ENCODE measurements at regions not wholly inside any gene's neighbourhood (a gene's known extent, or its start where the extent isn't known, plus 50 kb on each side); places are given as distances from the start of the nearest gene placed in this dataset.

- H3K27me3 ChIP-seq, result no peaks in the 10 kb centered on the region
- H3K36me3 ChIP-seq, result no peaks in the 10 kb centered on the region
- DNase-seq (ENCODE audit: low spot score), result no peak
- no peaks in the 10 kb centered on the region for H3K4me1 ChIP-seq
- no peak overlapping the region for H3K27ac ChIP-seq
- no peak for TF ChIP-seq CTCF (IDR thresholded peaks at IDR 0.05)
- H3K4me3 ChIP-seq, result no peak overlapping the region
- H3K9me3 ChIP-seq, result no peaks in the 10 kb centered on the region
Observed at GRCh38 chr16:52265446-52265861, 281.5 kb downstream of the TOX3 start.

GRCh38 chr16:52257534-52257933 lies 289.4 kb downstream of the TOX3 start:
- H3K27ac ChIP-seq, result no peak overlapping the region
- no peaks in the 10 kb centered on the region for H3K36me3 ChIP-seq
- H3K4me1 ChIP-seq, result no peaks in the 10 kb centered on the region
- no peaks in the 10 kb centered on the region for H3K27me3 ChIP-seq
- no peak overlapping the region for H3K4me3 ChIP-seq
- no peaks in the 10 kb centered on the region for H3K9me3 ChIP-seq
- no peak for DNase-seq (ENCODE audit: low spot score)
- no peak for TF ChIP-seq CTCF (IDR thresholded peaks at IDR 0.05)

- Histone ChIP-seq H3K36me3 (no peaks in the 10 kb centered on the region), H3K4me1 (no peaks in the 10 kb centered on the region), H3K27ac (no peak overlapping the region), H3K4me3 (no peak overlapping the region), H3K9me3 (no peaks in the 10 kb centered on the region), H3K27me3 (no peaks in the 10 kb centered on the region)
- DNase-seq (ENCODE audit: low spot score), result no peak
- TF ChIP-seq CTCF (IDR thresholded peaks at IDR 0.05), result no peak
Observed at GRCh38 chr16:52256310-52257078, 290.4 kb downstream of the TOX3 start.

GRCh38 chr16:52254746-52255145 lies 292.2 kb downstream of the TOX3 start:
- no peaks in the 10 kb centered on the region for H3K27me3 ChIP-seq

GRCh38 chr16:52252680-52253079 lies 294.3 kb downstream of the TOX3 start:
- no peaks in the 10 kb centered on the region for H3K27me3 ChIP-seq
- no peaks in the 10 kb centered on the region for H3K4me1 ChIP-seq
- TF ChIP-seq CTCF (IDR thresholded peaks at IDR 0.05), result no peak
- no peak overlapping the region for H3K4me3 ChIP-seq
- DNase-seq (ENCODE audit: low spot score), result no peak
- H3K9me3 ChIP-seq, result peaks cover 0 to 9% of the 10 kb centered on the region in 2 donors
- H3K36me3 ChIP-seq, result no peaks in the 10 kb centered on the region
- no peak overlapping the region for H3K27ac ChIP-seq

More at GRCh38 chr16:52254746-52255145, 292.2 kb downstream of the TOX3 start:
- H3K4me3 ChIP-seq, result no peak overlapping the region
- H3K36me3 ChIP-seq, result no peaks in the 10 kb centered on the region
- no peak for DNase-seq (ENCODE audit: low spot score)
- no peaks in the 10 kb centered on the region for H3K9me3 ChIP-seq
- H3K4me1 ChIP-seq, result no peaks in the 10 kb centered on the region
- no peak overlapping the region for H3K27ac ChIP-seq
- no peak for TF ChIP-seq CTCF (IDR thresholded peaks at IDR 0.05)

- peaks cover 0 to 21% of the 10 kb centered on the region in 2 donors for H3K9me3 ChIP-seq
- H3K27me3 ChIP-seq, result no peaks in the 10 kb centered on the region
- H3K4me1 ChIP-seq, result no peaks in the 10 kb centered on the region
- H3K4me3 ChIP-seq, result no peak overlapping the region
- H3K36me3 ChIP-seq, result no peaks in the 10 kb centered on the region
- no peak overlapping the region for H3K27ac ChIP-seq
- TF ChIP-seq CTCF (IDR thresholded peaks at IDR 0.05), result no peak
- no peak for DNase-seq (ENCODE audit: low spot score)
Observed at GRCh38 chr16:52251495-52251894, 295.4 kb downstream of the TOX3 start.
